ENCODE measurements at regions not wholly inside any gene's neighbourhood (a gene's known extent, or its start where the extent isn't known, plus 50 kb on each side); places are given as distances from the start of the nearest gene placed in this dataset.
"Not testable (repeated sequence)": the region's sequence is repeated elsewhere in the genome, so short reads cannot be mapped to it uniquely, and the experiment has no call there.

DNA sequence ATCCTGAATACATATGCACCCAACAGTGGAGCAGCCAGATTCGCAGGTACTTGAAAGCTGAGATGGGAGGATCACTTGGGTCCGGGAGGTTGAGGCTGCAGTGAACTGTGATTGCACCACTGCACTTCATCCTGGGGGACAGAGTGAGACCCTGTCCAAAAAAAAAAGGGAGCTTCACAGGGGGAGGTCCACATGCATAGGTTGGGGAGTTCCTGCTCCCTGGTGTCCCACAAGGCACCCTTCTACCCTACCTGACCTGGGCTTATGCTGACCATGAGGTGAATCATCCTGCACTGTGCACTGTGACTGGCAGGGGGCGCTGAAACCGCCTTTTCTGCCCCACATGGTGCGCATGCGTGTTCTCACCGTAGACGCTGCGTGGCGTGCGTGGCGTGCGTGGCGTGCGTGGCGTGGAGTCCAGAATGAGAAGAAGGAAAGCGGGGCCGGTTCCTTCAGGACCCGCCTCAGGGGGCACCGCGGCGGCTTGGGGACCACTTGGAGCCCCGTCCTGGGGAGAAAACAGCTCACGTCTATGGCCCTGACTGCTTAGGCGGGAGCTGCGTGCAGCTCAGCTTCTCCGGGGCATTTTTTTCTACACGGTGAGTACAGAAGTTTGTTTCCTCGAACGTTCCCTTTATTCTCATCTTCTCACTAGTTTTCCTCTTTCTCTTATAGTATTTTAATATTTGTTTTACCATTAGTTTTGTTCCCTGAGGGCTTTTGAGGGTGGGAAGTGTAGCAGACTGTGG lies 116.6 kb upstream of the GRK3 start:
- no peaks in the 10 kb centered on the region for H3K27me3 ChIP-seq (ENCODE audit: control insufficient read depth, insufficient read depth, low read length)
- peaks cover 13% of the 10 kb centered on the region; the same call in 1 of the 2 replicates for H3K4me1 ChIP-seq (ENCODE audit: control insufficient read depth, insufficient read depth, low read length)
- no peaks in the 10 kb centered on the region for H3K9me3 ChIP-seq (ENCODE audit: control insufficient read depth, insufficient read depth, low read depth, low read length)
- H3K27ac ChIP-seq (ENCODE audit: low read depth, low read length) = peak overlapping the region; percentile 66; the same call in 1 of the 2 replicates
- H3K36me3 ChIP-seq (ENCODE audit: control insufficient read depth, insufficient read depth, low read length) = 0 out of 2 replicates have a peak, but pooled peaks cover 5% of the 10 kb centered on the region
- H3K4me3 ChIP-seq (ENCODE audit: low read depth, low read length) = peak overlapping the region; percentile 87
- peak overlapping the region; percentile 83 for H3K9ac ChIP-seq (ENCODE audit: low read length)

DNA sequence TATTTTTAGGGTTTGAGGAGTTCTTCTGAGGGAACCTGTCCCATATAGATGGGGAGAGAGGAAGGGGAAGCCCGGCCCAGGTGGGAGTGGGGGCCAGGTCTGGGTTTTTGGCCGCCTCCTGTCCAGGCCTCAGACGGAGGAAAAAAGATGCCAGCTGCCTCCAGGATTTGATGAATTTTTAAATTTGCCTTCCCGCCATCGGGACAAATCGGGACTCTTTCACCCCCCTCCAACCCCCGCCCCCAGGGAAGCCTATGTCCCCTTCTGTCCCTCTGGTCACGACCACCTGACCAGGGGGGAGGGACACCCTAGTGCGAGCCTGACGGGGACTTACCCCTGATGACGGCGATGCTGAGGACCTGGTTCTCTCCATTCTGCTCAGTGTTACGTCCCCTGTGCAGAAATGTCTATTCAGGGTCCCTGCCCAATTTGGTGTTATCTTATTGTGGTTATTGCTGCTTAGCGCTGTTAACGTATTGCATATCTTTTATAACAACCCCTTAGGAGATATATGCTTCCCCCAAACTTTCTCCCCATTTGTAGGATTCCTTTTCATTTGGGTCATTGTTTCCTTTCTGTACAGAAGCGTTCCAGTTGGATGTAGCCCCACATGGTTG lies 115.9 kb upstream of the GRK3 start:
- H3K9me3 ChIP-seq (ENCODE audit: control insufficient read depth, insufficient read depth, low read depth, low read length) = no peaks in the 10 kb centered on the region
- H3K9ac ChIP-seq (ENCODE audit: low read length) = peak overlapping the region; percentile 83
- H3K4me1 ChIP-seq (ENCODE audit: control insufficient read depth, insufficient read depth, low read length) = peaks cover 13% of the 10 kb centered on the region; the same call in 1 of the 2 replicates
- H3K27ac ChIP-seq (ENCODE audit: low read depth, low read length) = peak overlapping the region; percentile 66; the same call in 1 of the 2 replicates
- no peaks in the 10 kb centered on the region for H3K27me3 ChIP-seq (ENCODE audit: control insufficient read depth, insufficient read depth, low read length)
- H3K36me3 ChIP-seq (ENCODE audit: control insufficient read depth, insufficient read depth, low read length) = peaks cover 9% of the 10 kb centered on the region; the same call in 1 of the 2 replicates
- peak overlapping the region; percentile 87 for H3K4me3 ChIP-seq (ENCODE audit: low read depth, low read length)

DNA sequence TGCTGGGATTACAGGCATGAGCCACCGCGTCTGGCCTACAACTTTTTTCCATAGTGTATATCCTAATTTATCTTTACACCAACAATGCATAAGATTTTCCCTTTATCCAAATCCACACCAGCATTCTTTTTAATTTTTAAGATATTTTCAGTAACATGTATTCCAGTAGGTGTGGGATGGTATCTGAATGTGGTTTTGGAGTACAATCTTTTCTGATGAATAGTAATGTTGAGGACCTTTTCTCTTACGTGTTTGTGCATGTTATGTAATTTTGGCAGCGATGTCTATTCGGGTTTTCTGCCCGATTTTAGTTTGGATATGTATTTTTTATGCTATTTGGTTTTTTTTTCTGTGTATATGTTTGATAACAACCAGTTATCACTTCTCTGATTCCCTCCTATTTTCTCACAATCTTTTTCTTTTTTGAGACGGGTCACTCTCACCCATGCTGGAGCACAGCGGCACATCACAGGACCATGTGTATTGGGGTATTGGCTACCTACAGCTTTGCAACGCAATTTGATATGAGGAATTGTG lies 114.6 kb upstream of the GRK3 start:
- no peak overlapping the region for H3K9ac ChIP-seq (ENCODE audit: low read length)
- H3K27me3 ChIP-seq (ENCODE audit: control insufficient read depth, insufficient read depth, low read length) = no peaks in the 10 kb centered on the region
- H3K27ac ChIP-seq (ENCODE audit: low read depth, low read length) = no peak overlapping the region
- peaks cover 13% of the 10 kb centered on the region; the same call in 1 of the 2 replicates for H3K4me1 ChIP-seq (ENCODE audit: control insufficient read depth, insufficient read depth, low read length)
- peak overlapping the region; percentile 15; the same call in 1 of the 2 replicates for H3K4me3 ChIP-seq (ENCODE audit: low read depth, low read length)
- peaks cover 16% of the 10 kb centered on the region for H3K36me3 ChIP-seq (ENCODE audit: control insufficient read depth, insufficient read depth, low read length)
- H3K9me3 ChIP-seq (ENCODE audit: control insufficient read depth, insufficient read depth, low read depth, low read length) = no peaks in the 10 kb centered on the region

DNA sequence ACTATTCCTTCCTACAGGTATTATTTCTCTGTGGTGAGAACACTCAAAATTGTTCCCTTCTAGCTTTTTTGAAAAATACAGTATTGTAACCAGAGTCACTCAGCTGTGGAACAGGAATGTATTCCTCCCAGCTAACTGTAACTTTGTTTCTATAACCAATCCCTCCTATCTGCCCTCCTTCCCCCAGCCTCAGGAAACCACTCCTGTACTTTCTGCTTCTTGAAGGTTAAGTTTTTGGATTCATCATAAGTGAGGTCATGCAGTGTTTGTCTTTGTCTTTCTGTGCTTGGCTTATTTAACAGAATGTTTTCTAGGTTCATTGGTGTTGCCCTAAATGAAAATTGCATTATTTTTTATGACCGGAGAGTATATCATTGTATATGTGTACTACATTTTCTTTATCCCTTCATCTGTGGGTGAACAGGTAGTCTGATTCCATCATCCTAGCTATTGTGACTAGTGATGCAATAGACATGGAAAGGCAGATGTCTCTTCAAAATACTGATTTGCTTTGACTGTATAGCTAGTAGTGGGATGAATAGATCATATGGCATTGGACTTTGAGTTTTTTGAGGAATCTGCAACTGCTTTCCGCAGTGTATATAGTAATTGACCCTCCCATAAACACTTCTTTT lies 112.9 kb upstream of the GRK3 start:
- peaks cover 22% of the 10 kb centered on the region for H3K36me3 ChIP-seq (ENCODE audit: control insufficient read depth, insufficient read depth, low read length)
- H3K27me3 ChIP-seq (ENCODE audit: control insufficient read depth, insufficient read depth, low read length) = no peaks in the 10 kb centered on the region
- H3K9me3 ChIP-seq (ENCODE audit: control insufficient read depth, insufficient read depth, low read depth, low read length) = no peaks in the 10 kb centered on the region
- no peak overlapping the region for H3K27ac ChIP-seq (ENCODE audit: low read depth, low read length)
- H3K4me3 ChIP-seq (ENCODE audit: low read depth, low read length) = no peak overlapping the region
- no peak overlapping the region for H3K9ac ChIP-seq (ENCODE audit: low read length)
- H3K4me1 ChIP-seq (ENCODE audit: control insufficient read depth, insufficient read depth, low read length) = peaks cover 13% of the 10 kb centered on the region; the same call in 1 of the 2 replicates

DNA sequence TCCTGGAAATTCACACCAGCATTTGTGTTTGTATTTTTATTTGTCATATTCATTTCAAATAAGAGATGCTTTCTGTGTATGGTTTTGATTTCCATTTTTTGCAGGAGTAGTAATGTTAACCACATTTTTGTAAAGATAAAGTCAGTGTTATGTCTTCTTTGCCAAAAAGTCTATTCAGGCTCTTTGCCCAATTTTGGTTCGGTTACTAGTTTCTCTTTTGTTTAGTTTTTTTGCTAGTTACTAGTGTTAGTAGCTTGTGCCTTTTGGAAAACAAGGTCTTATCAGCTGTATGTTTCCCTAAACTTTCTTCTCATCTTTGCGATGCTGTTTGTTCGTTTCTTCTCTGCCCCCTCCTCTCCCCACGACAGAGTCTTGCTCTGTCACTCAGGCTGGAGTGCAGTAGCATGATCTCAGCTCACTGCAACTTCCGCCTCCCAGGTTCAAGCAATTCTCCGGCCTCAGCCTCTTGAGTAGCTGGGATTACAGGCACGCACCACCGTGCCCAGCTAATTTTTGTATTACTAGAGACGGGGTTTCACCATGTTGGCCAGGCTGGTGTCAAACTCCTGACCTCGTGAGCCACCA lies 112.3 kb upstream of the GRK3 start:
- Histone ChIP-seq H3K9me3 (ENCODE audit: control insufficient read depth, insufficient read depth, low read depth, low read length) (no peaks in the 10 kb centered on the region), H3K9ac (ENCODE audit: low read length) (no peak overlapping the region), H3K4me1 (ENCODE audit: control insufficient read depth, insufficient read depth, low read length) (peaks cover 11% of the 10 kb centered on the region; the same call in 1 of the 2 replicates), H3K27ac (ENCODE audit: low read depth, low read length) (no peak overlapping the region), H3K27me3 (ENCODE audit: control insufficient read depth, insufficient read depth, low read length) (no peaks in the 10 kb centered on the region), H3K4me3 (ENCODE audit: low read depth, low read length) (no peak overlapping the region), H3K36me3 (ENCODE audit: control insufficient read depth, insufficient read depth, low read length) (peaks cover 26% of the 10 kb centered on the region)

DNA sequence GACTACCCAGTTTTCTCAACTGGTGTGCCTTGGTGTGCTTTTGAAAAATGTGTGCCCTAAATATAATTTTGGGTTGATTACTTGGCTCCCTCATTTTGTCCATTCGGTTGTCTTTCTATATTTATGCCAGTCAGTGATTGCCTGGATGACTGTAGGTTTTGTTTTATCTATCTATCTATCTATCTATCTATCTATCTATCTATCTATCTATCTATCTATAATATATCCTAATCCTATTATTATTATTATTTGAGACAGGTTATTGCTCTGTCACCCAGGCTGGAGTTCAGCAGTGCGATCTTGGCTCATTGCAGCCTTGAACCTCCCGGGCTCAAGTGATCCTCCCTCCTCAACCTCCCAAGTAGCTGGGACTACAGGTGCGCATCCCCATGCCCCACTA lies 111.4 kb upstream of the GRK3 start:
- no peaks in the 10 kb centered on the region for H3K9me3 ChIP-seq (ENCODE audit: control insufficient read depth, insufficient read depth, low read depth, low read length)

DNA sequence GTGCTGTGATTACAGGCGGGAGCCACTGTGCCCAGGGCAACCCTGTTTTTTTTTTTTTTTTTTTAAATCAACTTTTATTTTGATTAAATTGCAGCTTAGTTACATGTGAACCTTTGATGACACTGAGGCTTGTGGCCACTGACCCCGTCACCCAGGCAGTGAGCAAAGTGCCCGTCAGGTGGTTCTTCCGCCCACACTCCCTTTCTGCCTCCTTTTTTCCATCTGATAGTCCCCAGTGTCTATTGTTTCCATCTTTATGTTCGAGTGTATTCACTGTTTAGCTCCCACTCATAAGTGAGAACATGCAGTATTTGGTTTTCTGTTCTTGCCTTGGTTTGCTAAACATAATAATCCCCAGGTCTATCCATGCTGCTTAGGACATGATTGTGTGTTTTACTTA lies 110.9 kb upstream of the GRK3 start:
- H3K9ac ChIP-seq (ENCODE audit: low read length) = no peak overlapping the region
- no peaks in the 10 kb centered on the region for H3K9me3 ChIP-seq (ENCODE audit: control insufficient read depth, insufficient read depth, low read depth, low read length)
- peaks cover 30% of the 10 kb centered on the region for H3K36me3 ChIP-seq (ENCODE audit: control insufficient read depth, insufficient read depth, low read length)
- 0 out of 2 replicates have a peak, but pooled peaks cover 6% of the 10 kb centered on the region for H3K4me1 ChIP-seq (ENCODE audit: control insufficient read depth, insufficient read depth, low read length)
- H3K27me3 ChIP-seq (ENCODE audit: control insufficient read depth, insufficient read depth, low read length) = no peaks in the 10 kb centered on the region
- no peak overlapping the region for H3K27ac ChIP-seq (ENCODE audit: low read depth, low read length)
- no peak overlapping the region for H3K4me3 ChIP-seq (ENCODE audit: low read depth, low read length)

More for the DNA sequence above, 111.4 kb upstream of the GRK3 start:
- Histone ChIP-seq H3K4me1 (ENCODE audit: control insufficient read depth, insufficient read depth, low read length) (0 out of 2 replicates have a peak, but pooled peaks cover 6% of the 10 kb centered on the region), H3K27ac (ENCODE audit: low read depth, low read length) (no peak overlapping the region), H3K9ac (ENCODE audit: low read length) (no peak overlapping the region), H3K36me3 (ENCODE audit: control insufficient read depth, insufficient read depth, low read length) (peaks cover 29% of the 10 kb centered on the region), H3K4me3 (ENCODE audit: low read depth, low read length) (no peak overlapping the region), H3K27me3 (ENCODE audit: control insufficient read depth, insufficient read depth, low read length) (no peaks in the 10 kb centered on the region)

DNA sequence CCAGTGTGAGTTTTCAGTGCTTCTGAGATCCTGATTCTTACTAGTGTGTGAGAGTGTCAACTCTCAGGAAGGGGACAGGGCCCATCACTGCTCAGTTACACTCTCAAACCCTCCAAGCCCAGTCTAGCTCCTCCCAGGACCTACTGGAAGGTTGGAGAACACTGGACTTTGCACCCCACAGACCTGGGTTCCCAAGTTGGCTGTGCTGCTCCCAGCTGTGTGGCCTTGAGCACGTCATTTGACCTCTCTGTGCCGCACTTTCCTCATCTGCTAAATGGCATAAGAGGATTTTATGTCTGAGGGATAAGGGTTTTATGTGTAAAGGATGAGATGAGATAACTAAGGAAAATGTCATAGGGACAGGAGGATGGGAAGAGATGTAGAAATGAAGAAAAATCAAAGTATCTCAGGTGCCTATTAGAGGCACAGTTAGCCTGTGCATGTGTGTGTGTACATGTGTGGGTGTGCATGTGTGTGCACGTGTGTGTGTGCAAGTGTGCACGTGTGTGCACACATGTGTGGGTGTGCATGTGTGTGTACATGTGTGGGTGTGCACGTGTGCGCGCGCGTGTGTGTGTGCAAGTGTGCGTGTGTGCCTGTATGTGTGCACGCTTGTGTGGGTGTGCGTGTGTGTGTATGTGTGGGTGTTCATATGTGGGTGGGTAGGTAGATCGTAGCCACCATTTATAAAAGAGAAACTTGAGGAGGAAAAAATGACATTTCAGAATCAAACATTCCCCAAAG lies 108.0 kb upstream of the GRK3 start:
- H3K27me3 ChIP-seq (ENCODE audit: control insufficient read depth, insufficient read depth, low read length); H3K4me1 ChIP-seq (ENCODE audit: control insufficient read depth, insufficient read depth, low read length); H3K9me3 ChIP-seq (ENCODE audit: control insufficient read depth, insufficient read depth, low read depth, low read length); H3K27ac ChIP-seq (ENCODE audit: low read depth, low read length); H3K9ac ChIP-seq (ENCODE audit: low read length); H3K4me3 ChIP-seq (ENCODE audit: low read depth, low read length): not testable (repeated sequence)
- H3K36me3 ChIP-seq (ENCODE audit: control insufficient read depth, insufficient read depth, low read length) = peaks cover 54% of the 10 kb centered on the region

DNA sequence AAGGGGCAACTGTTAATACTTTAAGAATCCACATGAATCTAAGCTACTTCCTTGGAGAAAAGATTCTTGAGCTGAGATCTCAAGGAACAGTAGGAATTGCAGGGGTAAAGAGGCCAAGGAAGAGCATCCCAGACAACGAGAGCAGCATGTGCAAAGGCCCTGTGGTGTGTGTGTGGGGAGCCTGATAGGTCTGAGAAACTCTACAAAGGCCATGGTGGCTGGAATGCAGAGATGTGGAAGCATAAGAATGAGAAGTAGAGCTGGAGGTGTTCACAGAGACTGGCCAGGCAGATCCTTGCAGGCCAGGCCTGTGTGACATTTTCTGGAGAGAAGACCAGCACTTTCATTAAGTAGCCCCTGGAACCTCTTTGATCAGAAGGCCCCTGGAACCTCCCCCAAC lies 105.8 kb upstream of the GRK3 start:
- peaks cover 52% of the 10 kb centered on the region for H3K36me3 ChIP-seq (ENCODE audit: control insufficient read depth, insufficient read depth, low read length)
- H3K27ac ChIP-seq (ENCODE audit: low read depth, low read length); H3K9me3 ChIP-seq (ENCODE audit: control insufficient read depth, insufficient read depth, low read depth, low read length); H3K9ac ChIP-seq (ENCODE audit: low read length); H3K4me1 ChIP-seq (ENCODE audit: control insufficient read depth, insufficient read depth, low read length); H3K4me3 ChIP-seq (ENCODE audit: low read depth, low read length); H3K27me3 ChIP-seq (ENCODE audit: control insufficient read depth, insufficient read depth, low read length): not testable (repeated sequence)

DNA sequence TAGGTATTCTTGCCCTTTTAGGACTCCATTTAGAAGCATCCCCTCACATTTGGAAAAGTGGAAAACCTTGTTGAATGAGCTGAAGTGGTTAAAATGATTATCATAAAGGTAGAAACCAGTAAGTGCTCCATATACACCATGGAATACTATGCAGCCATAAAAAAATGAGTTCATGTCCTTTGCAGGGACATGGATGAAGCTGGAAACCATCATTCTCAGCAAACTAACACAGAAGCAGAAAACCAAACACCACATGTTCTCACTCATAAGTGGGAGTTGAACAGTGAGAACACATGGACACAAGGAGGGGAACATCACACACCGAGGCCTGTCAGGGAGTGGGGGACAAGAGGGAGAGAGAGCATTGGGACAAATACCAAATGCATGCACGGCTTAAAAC lies 103.8 kb upstream of the GRK3 start:
- H3K4me3 ChIP-seq (ENCODE audit: low read depth, low read length); H3K27ac ChIP-seq (ENCODE audit: low read depth, low read length); H3K9me3 ChIP-seq (ENCODE audit: control insufficient read depth, insufficient read depth, low read depth, low read length); H3K9ac ChIP-seq (ENCODE audit: low read length); H3K4me1 ChIP-seq (ENCODE audit: control insufficient read depth, insufficient read depth, low read length); H3K27me3 ChIP-seq (ENCODE audit: control insufficient read depth, insufficient read depth, low read length): not testable (repeated sequence)
- H3K36me3 ChIP-seq (ENCODE audit: control insufficient read depth, insufficient read depth, low read length) = peaks cover 44% of the 10 kb centered on the region

All from HUES6 (cell line).